GM10248 (cell line): ENCODE measurements at regions not wholly inside any gene's neighbourhood (a gene's known extent, or its start where the extent isn't known, plus 50 kb on each side); places are given as distances from the start of the nearest gene placed in this dataset.

Experiments
- CTCF ChIA-PET: fragments of 300-600 bp; sonication (Branson Sonifier 250); formaldehyde crosslinking; extraction: SDS; loops from one replicate; lab custom pipeline; 2021; ENCODE audit warnings: antibody characterized with exemption; lab: Yijun Ruan, JAX
- POLR2A ChIA-PET: fragments of 350-650 bp; sonication (Branson Sonifier 250); formaldehyde crosslinking; extraction: SDS; loops from one replicate; lab custom pipeline; 2020; ENCODE audit warnings: antibody characterized with exemption; lab: Yijun Ruan, JAX
- DNase-seq: peaks from one replicate; pipeline ENCODE4 v3.0.0; 2012; ENCODE audit errors: extremely low spot score
- TF ChIP-seq, protein P1 (sequence below): IDR thresholded peaks from 2 replicates; pipeline ENCODE4 v1.5.1; 2012; ENCODE audit warnings: mild to moderate bottlenecking, low read depth; ENCODE audit errors: extremely low read depth, missing control alignments, control extremely low read depth

DNA sequence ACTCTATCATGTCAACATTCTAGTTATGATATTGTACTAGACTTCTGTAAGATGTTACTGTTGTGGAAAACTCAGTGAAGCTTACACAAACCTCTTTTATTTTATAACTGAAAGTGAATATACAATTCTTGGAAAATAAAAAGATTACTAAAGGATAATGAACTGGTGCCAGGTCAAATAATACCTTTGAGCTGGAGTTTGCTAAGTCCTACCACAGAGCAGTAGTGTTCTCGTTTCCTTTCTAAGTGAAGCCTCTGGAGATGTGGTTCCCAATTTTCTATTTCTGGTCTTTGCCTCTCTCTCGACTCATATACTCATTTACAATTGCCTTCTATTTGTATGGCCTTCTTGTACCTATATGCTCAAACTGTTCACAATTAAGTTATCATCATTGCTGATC is 942.9 kb downstream of the SQOR start:
- TF ChIP-seq, protein P1, sequence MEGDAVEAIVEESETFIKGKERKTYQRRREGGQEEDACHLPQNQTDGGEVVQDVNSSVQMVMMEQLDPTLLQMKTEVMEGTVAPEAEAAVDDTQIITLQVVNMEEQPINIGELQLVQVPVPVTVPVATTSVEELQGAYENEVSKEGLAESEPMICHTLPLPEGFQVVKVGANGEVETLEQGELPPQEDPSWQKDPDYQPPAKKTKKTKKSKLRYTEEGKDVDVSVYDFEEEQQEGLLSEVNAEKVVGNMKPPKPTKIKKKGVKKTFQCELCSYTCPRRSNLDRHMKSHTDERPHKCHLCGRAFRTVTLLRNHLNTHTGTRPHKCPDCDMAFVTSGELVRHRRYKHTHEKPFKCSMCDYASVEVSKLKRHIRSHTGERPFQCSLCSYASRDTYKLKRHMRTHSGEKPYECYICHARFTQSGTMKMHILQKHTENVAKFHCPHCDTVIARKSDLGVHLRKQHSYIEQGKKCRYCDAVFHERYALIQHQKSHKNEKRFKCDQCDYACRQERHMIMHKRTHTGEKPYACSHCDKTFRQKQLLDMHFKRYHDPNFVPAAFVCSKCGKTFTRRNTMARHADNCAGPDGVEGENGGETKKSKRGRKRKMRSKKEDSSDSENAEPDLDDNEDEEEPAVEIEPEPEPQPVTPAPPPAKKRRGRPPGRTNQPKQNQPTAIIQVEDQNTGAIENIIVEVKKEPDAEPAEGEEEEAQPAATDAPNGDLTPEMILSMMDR = no peak
- ChIA-PET CTCF (no interaction called here), POLR2A (no interaction called here)
- no peak for DNase-seq

DNA sequence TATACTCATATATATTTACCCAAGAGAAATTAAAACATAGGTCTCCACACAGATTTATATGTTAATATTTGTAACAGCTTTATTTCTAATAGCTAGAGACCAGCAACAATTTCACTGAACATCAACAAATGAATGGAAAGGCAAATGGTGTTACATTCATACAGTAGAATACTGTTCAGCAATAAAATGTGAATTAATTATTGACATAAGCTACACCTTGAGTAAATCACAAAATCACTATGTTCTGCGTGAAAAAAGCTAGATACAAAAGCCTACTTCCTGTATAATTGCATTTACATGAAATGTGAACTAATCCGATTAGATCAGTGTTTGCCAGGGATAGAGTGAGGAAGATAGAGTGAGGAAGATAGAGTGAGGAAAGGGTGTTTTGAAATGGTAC is 945.7 kb downstream of the SQOR start:
- ChIA-PET CTCF (interaction anchor here (2.9 kb wide), 1 partner anchor 10 kb away, joined by 8 read pairs; no protein-coding TSS in a partner anchor), POLR2A (no interaction called here)

DNA sequence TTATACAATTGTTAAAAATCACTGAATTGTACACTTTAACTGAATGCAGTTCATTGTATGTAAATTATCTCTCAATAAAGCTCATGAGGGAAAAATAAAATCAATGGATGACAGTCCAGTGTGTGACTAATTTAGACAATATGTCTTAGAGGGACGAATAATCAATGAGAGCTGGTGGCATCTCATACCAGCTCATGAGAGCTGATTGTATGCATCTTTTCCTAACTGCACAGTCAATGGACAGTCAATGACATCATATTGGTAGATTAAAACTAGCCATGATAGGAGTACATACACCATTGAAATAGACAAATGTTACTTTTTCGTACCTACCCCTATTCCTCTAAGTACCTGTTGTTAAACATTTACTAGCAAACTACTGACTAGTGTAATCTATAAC is 946.1 kb downstream of the SQOR start:
- ChIA-PET CTCF (interaction anchor here (2.9 kb wide), 1 partner anchor 9 kb away, joined by 8 read pairs; no protein-coding TSS in a partner anchor), POLR2A (no interaction called here)
- TF ChIP-seq, protein P1 = no peak
- no peak for DNase-seq

More for the DNA sequence above, 945.7 kb downstream of the SQOR start:
- DNase-seq = no peak
- TF ChIP-seq, protein P1 = no peak

DNA sequence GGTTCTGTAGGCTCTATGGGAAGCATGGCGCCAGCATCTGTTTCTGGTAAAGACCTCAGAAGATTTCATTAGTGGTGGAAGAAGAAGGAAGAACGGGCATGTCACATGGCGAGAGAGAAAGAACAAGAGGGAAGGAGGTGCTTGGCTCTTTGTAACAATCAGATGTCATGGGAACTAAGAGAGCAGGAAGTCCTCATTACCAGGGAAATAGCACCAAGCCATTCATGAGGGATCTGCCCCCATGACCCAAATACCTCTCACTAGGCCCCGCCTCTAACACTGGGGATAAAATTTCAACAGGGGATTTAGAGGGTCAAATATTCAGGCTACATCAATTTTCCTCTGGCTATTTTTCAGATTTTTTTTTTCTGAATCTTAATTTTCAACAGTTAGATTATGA is 954.3 kb downstream of the SQOR start:
- POLR2A ChIA-PET = no interaction called here
- TF ChIP-seq, protein P1 = no peak
- no peak for DNase-seq
- CTCF ChIA-PET = no interaction called here

DNA sequence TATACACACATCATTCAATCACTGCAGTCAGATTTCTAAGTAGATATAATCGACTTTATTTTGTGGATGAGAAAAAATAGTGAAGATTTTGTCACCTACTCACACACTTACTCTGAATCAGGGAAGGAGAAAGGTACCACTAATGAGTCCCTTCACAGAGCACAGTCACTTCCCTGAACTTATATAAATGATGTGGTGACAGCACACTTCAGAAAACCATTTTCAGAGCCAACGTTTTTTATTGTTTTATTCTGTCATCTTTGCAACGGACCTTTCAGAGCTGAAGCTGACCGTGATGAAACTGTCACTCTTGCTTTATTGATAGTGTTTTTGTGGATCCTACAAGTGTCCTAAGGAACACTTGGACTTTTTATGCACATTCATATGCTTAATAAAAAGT is 956.6 kb downstream of the SQOR start:
- ChIA-PET CTCF (no interaction called here), POLR2A (no interaction called here)
- no peak for DNase-seq
- TF ChIP-seq, protein P1 = no peak

DNA sequence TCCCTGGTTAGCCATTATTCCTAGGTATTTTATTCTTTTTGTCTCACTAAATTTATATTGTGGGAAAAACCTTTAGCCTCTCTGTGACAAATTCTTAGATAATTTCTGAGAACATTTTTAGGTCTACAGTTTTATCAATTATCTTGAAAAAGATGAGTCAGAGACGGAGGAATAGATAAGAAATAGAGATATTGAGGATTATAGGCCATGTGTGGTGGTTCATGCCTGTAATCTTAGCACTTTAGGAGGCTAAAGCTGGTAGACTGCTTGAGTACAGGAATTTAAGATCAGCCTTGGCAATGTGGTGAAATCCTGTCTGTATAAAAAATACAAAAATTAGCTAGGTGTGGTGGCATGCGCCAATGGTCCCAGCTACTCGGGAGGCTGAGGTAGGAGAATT is 960.2 kb downstream of the SQOR start:
- ChIA-PET POLR2A (no interaction called here), CTCF (no interaction called here)
- DNase-seq = no peak
- TF ChIP-seq, protein P1 = no peak
